ENCODE measurements at regions not wholly inside any gene's neighbourhood (a gene's known extent, or its start where the extent isn't known, plus 50 kb on each side); places are given as distances from the start of the nearest gene placed in this dataset.
"Not testable (repeated sequence)": the region's sequence is repeated elsewhere in the genome, so short reads cannot be mapped to it uniquely, and the experiment has no call there.

GRCh38 chr6:15096894-15097837, 148.7 kb upstream of the JARID2 start:
- DNase-seq (ENCODE audit: low read depth): no peak

- no peak for DNase-seq (ENCODE audit: low read depth)
Measured at GRCh38 chr6:15101130-15101529, 144.7 kb upstream of the JARID2 start.

GRCh38 chr6:15102241-15102640, 143.6 kb upstream of the JARID2 start:
- DNase-seq (ENCODE audit: low read depth): no peak

DNA sequence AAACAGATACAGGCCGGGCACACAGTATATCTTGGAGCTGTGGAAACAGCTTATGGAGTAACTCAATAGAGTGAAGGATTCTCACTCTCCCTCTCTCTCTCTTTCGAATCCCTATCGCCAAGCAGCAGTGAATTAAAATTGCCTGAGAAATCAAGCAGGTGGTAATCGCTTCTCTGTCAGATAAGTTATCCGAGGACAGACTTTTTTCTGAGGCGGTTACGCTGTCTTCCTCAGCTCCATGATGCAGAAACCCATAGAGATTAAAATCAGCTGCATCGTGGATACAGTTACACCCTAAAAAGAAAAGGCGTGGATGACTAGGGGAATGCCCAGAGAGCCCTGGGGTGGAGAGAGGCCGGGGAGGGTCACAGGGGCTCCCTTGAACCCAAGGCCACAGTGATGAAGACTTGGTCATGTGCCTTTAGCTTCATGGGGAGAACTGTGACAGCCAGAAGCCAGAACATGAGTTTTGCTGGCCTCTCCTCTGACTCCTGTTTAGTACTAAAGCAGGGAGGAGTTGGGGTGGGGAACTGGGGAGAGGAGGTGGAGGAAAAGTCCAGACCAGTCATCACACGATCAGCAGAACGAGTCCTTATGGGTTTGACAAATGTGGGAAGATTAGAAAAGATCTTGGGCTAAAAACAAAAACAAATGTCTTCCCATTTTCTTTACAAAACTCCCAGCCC, 138.8 kb upstream of the JARID2 start:
- no peak for DNase-seq (ENCODE audit: low read depth)

- no peak for DNase-seq (ENCODE audit: low read depth)
Measured at GRCh38 chr6:15107644-15108382, 138.1 kb upstream of the JARID2 start.

- no peak for DNase-seq (ENCODE audit: low read depth)
Measured at GRCh38 chr6:15108383-15108715, 137.5 kb upstream of the JARID2 start.

- no peak for DNase-seq (ENCODE audit: low read depth)
Measured at GRCh38 chr6:15109338-15110090, 136.4 kb upstream of the JARID2 start.

- no peak for DNase-seq (ENCODE audit: low read depth)
Measured at GRCh38 chr6:15110726-15111354, 135.0 kb upstream of the JARID2 start.

DNA sequence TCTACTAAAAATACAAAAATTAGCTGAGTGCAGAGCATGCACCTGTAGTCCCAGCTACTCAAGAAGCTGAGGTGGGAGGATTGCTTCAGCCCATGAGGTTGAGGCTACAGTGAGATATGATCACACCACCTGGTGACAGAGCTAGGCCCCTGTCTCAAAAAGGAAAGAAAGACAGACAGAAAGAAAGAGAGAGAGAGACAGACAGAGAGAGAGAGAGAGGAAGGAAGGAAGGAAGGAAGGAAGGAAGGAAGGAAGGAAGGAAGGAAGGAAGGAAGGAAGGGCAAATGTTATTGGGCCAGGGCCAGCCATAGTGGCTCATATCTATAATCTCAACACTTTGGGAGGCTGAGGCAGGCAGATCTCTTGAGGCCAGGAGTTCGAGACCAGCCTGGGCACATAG, 134.3 kb upstream of the JARID2 start:
- not testable (repeated sequence) for DNase-seq (ENCODE audit: low read depth)

GRCh38 chr6:15113587-15113986, 132.3 kb upstream of the JARID2 start:
- no peak for DNase-seq (ENCODE audit: low read depth)

DNA sequence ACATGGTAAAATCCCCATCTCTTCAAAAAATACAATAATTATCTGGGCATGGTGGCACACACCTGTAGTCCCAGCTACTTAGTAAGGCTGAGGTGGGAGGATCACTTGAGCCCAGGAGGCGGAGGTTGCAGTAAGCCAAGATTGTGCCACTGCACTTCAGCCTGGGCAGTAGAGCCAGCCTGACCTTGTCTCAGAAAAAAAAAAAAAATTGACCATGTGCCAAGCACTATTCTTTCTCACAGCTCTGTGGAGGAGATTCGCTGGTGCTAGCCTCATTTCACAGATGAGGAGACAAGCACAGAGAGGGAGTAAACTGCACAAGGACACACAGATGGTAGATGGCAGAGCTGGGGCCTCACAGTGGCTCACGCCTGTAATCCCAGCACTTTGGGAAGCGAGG, 131.8 kb upstream of the JARID2 start:
- no peak for DNase-seq (ENCODE audit: low read depth)

DNA sequence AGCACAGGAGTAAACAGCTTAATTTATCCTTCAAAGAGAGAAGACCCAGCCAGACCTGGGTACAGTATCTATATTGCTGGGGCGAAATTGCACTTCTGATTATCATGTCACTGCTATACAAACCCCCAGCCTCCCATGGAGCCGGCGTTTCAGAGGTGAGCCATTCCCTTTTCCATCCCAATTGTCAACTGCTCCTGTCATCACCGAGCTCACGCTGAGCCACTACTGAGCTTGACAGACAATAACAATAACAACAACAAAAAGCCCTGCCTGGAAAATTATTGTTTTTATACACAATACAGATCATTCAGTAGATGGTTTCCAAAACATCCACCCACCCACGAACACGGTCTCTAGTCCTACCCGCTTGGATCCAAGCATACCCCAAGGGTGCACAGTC, 129.0 kb upstream of the JARID2 start:
- no peak for DNase-seq (ENCODE audit: low read depth)

DNA sequence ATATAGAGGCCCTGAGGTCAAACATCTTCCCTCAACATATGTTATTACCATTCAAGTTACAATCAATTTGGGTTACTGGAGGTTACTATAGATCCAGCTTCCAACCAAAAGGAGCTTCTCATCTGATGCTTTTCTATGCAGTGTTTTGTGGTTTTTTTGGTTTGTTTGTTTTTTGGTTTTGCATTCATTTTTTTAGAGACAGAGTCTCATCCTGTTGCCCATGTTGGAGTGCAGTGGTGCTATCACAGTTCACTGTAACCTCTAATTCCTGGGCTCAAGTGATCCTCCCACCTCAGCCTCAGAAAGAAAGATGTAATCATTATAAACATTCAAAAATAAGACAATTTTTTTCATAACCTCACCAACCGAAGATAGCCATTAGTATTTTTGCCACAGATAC, 124.4 kb upstream of the JARID2 start:
- no peak for DNase-seq (ENCODE audit: low read depth)

GRCh38 chr6:15121977-15122550, 123.8 kb upstream of the JARID2 start:
- DNase-seq (ENCODE audit: low read depth): no peak

GRCh38 chr6:15129887-15130286, 116.0 kb upstream of the JARID2 start:
- no peak for DNase-seq (ENCODE audit: low read depth)

GRCh38 chr6:15131234-15131633, 114.6 kb upstream of the JARID2 start:
- no peak for DNase-seq (ENCODE audit: low read depth)

- DNase-seq (ENCODE audit: low read depth): no peak
Measured at GRCh38 chr6:15131651-15132061, 114.2 kb upstream of the JARID2 start.

DNA sequence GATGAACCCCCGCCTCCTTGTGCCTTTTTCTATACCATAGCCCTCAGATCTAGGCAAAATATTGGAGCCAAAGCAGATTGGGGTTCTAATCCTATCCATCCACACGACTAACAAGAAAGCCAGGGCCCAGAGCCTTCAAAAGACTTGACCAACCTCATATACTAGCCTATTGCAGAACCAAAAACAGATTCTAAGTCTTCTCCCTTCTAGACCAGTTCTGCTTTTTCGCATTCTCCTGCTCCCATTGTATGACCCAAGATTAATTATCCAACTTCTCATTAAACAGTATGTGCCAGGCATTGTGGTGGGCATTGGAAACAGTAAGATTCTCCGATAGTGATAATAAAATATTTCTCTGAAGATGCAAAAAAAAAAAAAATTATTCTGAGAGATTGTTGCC, 113.7 kb upstream of the JARID2 start:
- no peak for DNase-seq (ENCODE audit: low read depth)

DNA sequence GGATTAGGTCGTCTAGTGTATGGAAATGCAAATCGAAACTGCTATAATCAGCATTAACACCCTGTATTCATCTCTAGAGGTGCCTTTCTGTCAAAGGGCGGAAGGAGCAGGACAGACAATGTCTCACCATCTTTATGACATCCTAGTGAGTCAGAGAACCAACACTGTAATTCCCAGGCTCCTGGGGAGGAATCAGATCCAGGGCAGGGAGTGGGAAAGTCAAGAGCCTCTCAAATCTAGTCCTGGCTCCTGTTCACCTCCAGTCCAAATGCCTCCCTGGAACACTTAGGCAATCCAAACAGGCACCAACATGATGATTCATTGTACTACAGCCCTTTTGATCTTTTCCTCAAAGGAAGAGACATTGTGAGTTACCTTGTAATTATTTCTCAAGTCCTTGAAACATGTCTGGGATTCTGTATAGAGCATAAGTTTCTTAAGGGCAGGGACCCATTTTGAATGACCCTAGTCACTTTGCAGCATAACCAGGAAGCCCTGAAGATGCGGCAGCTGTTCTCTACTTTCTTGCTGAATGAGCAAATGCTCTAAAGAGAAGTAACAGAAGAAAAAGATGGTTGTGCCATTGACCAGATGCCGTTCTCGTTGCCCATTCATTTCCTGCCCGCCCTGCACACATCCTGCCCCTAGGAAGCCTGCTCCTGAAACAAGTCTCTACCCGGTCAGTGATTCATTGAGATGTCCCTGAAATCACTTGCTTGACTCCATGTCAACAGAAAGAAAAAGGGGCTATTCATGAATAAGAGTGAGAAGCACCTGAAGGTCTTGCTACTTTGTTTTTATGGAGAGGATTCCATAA, 112.8 kb upstream of the JARID2 start:
- DNase-seq (ENCODE audit: low read depth): peak; percentile 53

DNA sequence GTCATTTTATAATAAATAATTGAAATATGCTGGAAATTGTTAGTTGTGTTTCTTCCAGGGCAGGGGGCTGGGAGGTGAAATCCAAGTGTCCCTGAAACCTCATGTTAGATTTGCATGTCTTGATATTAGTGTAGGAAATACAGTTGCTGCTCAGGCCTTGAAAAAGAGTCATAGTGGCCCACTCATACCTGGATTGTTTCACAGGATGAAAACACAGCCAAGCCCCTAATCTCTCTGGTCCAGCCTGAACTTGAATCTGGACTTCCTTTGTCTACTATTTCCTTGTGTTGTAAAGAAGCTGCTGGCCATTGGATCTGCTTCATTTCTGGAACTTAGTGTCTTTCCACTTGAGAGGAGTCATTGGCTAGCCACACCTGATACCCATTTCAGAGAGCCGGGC, 108.8 kb upstream of the JARID2 start:
- no peak for DNase-seq (ENCODE audit: low read depth)

Measured in GM04503 (cell line).